HG02678 (cell line): ENCODE measurements at regions not wholly inside any gene's neighbourhood (a gene's known extent, or its start where the extent isn't known, plus 50 kb on each side); places are given as distances from the start of the nearest gene placed in this dataset.
"Not testable (repeated sequence)": the region's sequence is repeated elsewhere in the genome, so short reads cannot be mapped to it uniquely, and the experiment has no call there.

Experiments
- ATAC-seq: cut with Tn5 transposase; IDR thresholded peaks from one replicate; pipeline ENCODE4 v1.9.1; 2021; ENCODE audit warnings: mild to moderate bottlenecking, moderate library complexity; ENCODE audit not compliant: unreplicated experiment

DNA sequence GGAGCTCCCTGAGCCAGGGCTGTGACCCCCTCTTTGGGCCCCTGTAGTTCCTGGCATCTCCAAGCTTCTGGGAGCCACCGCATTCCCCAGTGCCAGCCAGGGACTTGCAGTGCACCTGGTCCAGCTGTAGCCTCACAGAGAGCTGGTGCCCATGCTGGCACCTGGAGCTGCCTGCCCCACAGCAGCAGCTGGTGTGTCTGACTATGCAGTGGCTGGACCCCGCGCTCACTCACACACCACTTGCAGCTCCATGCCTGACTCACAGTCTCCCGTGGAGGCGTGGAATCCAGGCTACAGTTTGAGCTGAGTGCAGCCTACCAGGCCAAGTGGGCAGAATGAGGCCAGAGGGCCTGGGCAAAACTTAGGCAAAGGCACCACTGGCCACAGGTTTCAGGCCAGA lies 102.2 kb upstream of the NAMPT start:
- ATAC-seq = no peak

DNA sequence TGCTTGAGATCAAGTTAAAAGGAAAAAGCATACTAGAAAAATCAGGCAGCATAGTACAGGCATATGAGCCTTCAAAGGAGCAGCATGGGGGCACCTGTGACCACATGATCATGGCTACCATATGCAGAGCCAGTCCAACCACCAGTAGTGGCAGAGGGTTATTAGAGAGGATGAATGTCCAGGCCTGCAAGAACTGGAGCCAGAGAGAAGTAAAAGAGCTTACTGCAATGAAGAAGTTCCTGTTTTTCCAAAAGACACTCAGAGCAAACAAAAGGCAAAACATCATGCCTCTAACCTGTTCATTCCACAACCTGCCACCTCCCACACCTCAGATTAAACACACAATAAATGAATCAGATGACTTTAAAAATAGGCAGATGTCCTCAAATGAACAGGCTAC lies 99.6 kb upstream of the NAMPT start:
- ATAC-seq = no peak

DNA sequence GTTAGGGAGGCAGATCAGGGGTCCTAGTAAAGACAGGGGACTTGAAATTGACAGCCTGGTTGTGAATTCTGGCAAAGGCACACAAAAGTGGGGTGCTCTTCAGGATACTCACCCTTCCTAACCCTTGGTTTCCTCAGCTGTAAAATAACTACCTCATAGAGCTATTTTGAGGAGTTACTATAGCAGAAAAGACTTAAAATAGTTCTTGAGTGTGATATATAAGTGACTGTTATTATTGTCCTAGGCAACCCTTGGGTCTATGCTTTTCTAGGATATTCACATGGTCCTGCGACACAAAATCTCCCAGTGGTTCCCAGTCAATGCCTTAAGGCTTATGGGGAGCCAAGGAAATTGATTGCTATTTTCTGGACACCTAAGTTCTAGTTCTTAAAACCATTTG lies 98.1 kb upstream of the NAMPT start:
- ATAC-seq = no peak

DNA sequence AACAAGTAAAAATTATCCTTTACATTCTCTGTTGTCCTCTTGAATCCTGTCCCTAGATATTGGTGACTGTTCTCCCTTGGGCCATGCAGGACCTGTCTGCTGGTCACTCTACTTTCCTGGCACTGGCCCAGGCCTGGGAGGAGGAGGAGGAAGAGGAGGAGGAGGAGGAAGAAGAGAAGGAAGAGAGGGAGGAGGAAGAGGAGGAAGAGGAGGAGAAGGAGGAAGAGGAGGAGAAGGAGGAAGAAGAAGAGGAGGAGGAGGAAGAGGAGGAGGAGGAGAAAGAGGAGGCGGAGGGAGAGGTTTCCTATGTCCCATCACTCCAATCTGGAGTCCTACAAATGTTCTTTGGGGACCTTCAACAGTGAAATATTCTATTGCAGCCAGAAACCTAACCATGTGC lies 97.3 kb upstream of the NAMPT start:
- ATAC-seq = no peak

DNA sequence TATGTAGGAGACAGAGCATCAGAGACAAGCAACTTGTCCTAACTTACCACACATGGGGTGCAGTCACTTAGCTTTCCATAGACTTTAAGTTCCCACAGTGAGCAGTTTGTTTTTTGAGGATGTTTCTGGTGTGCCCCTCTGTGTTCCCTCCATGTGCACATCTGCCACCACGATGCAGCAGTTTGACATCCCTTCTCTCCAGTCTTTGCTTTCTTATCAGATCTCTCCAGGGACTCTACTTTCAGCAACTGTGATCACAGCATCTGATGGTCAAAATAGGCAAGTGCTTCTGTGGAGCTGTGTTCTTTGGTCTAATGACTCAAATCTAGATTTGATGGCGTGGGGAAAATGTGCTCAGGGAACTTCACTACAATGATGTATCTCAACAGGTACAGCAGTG lies 96.5 kb upstream of the NAMPT start:
- ATAC-seq = no peak

- no peak for ATAC-seq
Observed at GRCh38 chr7:106377847-106378361, 93.1 kb upstream of the NAMPT start.

GRCh38 chr7:106376026-106376799 lies 91.4 kb upstream of the NAMPT start:
- ATAC-seq = no peak

GRCh38 chr7:106375499-106375898 lies 90.7 kb upstream of the NAMPT start:
- ATAC-seq = no peak

GRCh38 chr7:106374437-106374836 lies 89.7 kb upstream of the NAMPT start:
- ATAC-seq = no peak

- ATAC-seq = no peak
Observed at GRCh38 chr7:106372595-106373318, 88.0 kb upstream of the NAMPT start.

- no peak for ATAC-seq
Observed at GRCh38 chr7:106372126-106372525, 87.3 kb upstream of the NAMPT start.

DNA sequence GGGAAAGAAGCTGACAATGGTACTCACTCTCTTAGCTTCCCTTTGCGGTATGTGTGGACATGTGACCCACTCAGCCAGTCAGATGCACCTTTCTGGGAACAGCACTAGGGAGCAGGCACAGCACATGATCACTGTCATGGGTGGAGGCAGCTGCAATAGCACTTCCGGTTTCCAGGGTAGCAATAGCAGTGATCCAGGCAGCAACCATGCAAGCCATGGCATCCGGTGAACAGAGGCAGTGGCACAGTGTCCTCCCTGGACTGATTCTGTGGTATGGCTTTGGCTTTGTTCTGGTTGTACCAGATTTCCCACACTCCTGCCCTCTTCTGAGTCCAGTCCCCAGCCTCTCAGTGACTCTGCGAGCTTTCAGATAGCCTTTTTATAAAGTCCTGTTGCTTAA lies 86.8 kb upstream of the NAMPT start:
- ATAC-seq = no peak

DNA sequence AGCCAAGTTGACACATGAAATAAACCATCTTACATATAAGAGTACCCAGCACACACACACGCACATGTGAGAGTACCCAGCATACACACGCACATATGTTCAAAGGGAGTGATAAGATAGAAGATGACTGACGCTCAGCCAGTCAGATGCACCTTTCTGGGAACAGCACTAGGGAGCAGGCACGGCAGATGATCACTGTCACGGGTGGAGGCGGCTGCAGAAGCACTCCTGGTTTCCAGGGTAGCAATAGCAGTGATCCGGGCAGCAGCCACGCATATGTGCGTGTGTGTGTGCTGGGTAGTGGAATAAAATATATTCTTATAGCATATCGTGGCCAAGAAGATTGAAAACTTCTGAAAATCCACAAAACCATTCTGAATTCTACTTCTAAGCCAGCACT lies 85.8 kb upstream of the NAMPT start:
- no peak for ATAC-seq

DNA sequence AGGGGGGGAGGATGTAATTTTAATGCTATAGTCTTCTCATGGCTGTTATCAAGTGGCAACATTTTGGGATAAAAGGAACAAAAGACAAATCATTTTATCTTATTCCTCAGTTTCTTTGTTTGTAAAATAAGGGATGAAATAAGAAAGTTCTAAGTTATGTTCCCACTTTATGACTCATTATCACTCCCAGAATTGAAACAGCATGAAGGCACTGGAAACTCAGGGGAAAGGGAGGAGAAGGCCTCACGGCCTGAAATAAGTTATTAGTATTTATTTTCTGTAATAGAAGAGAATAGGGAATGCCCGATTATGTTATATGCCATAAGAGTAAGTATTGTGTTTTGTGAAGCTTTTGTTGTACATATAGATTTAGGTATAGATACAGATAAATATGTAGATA lies 85.0 kb upstream of the NAMPT start:
- ATAC-seq = no peak

DNA sequence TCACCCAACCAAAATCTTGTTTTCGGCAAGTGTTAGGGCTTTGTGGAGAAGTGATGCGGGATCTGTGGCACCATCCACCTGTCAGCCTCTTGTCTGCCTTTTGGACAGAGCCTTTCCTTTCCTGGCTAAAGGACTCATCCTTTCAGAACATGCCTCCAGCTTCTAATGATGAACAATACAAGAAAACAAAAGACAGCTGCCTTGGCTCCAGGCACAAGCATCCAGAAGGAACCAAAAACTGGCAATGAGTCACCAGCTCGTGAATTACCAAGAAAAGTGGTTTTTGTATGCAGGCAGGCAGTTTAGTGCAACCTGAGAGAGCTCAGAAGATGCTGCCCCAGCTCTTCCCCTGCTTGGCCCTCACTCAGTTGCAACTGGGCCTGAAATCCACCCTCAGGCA lies 84.6 kb upstream of the NAMPT start:
- no peak for ATAC-seq

GRCh38 chr7:106367664-106368063 lies 82.9 kb upstream of the NAMPT start:
- no peak for ATAC-seq

DNA sequence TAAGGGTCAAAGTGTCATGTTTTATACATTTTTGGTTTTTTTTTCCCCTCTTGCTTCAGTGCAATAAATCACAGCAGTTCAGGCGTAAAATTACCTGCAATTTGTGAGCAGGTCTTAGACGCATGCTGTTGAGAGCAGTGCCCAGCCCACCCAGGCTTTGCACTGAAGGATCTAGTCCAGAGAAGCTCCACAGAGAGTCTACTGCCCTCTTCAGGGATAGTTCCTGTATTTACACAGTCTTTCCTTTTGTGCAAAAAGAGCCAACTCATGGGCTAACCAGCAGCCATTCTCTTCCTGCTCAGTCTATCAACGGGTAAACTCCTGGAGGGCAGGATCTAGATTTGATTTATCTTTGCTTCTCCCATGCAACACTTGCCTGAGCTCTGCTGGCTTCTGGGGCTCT lies 82.2 kb upstream of the NAMPT start:
- no peak for ATAC-seq

GRCh38 chr7:106365252-106366005 lies 80.6 kb upstream of the NAMPT start:
- ATAC-seq = no peak

DNA sequence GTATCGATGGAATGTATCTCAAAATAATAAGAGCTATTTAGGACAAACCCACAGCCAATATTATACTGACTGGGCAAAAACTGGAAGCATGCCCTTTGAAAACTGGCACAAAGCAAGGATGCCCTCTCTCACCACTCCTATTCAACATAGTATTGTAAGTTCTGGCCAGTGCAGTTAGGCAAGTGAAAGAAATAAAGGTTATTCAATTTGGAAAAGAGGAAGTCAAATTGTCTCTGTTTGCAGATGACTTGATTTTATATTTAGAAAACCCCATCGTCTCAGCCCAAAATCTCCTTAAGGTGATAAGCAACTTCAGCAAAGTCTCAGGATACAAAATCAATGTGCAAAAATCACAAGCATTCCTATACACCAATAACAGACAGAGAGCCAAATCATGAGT lies 77.7 kb upstream of the NAMPT start:
- ATAC-seq = not testable (repeated sequence)

GRCh38 chr7:106358103-106358663 lies 73.4 kb upstream of the NAMPT start:
- ATAC-seq = peak; percentile 87

DNA sequence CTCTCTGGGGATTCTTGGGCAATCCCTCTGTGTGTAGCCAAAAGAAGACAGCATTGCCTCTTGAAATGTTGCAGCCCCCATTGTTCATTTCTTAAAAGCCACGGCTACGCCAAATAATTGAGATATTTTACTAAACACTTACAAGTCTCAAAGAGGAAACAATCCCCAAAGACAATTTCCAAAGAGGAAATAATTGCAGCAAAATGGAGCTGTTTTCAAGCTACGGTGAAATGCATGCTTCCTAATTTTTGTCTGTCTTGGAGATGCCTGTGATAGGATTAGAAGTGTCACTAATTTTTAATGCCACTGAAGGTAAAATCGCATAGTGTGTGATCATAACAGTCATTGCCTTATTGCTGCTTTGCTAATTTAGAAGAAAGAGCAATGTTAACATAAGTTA lies 72.9 kb upstream of the NAMPT start:
- ATAC-seq = no peak
